HG03060 (cell line): ENCODE measurements at regions not wholly inside any gene's neighbourhood (a gene's known extent, or its start where the extent isn't known, plus 50 kb on each side); places are given as distances from the start of the nearest gene placed in this dataset.

Experiments
- ATAC-seq: cut with Tn5 transposase; IDR thresholded peaks from one replicate; pipeline ENCODE4 v1.9.1; 2021; ENCODE audit warnings: low read depth, moderate number of reproducible peaks; ENCODE audit not compliant: unreplicated experiment

- no peak for ATAC-seq
Measured at GRCh38 chr9:82532504-82533180, 530.3 kb downstream of the RASEF start.

- no peak for ATAC-seq
Measured at GRCh38 chr9:82535432-82535998, 527.4 kb downstream of the RASEF start.

GRCh38 chr9:82538634-82539033, 524.3 kb downstream of the RASEF start:
- no peak for ATAC-seq

- no peak for ATAC-seq
Measured at GRCh38 chr9:82539146-82539545, 523.8 kb downstream of the RASEF start.

- ATAC-seq = no peak
Measured at GRCh38 chr9:82539856-82540579, 522.9 kb downstream of the RASEF start.

- no peak for ATAC-seq
Measured at GRCh38 chr9:82543726-82544125, 519.2 kb downstream of the RASEF start.

- no peak for ATAC-seq
Measured at GRCh38 chr9:82546136-82546535, 516.8 kb downstream of the RASEF start.

GRCh38 chr9:82547995-82548394, 514.9 kb downstream of the RASEF start:
- ATAC-seq = no peak

- no peak for ATAC-seq
Measured at GRCh38 chr9:82549174-82549821, 513.6 kb downstream of the RASEF start.

GRCh38 chr9:82552784-82553183, 510.2 kb downstream of the RASEF start:
- no peak for ATAC-seq

GRCh38 chr9:82553654-82554366, 509.1 kb downstream of the RASEF start:
- no peak for ATAC-seq

GRCh38 chr9:82554381-82554780, 508.6 kb downstream of the RASEF start:
- no peak for ATAC-seq

- no peak for ATAC-seq
Measured at GRCh38 chr9:82555031-82555430, 507.9 kb downstream of the RASEF start.

- ATAC-seq = no peak
Measured at GRCh38 chr9:82555431-82556051, 507.4 kb downstream of the RASEF start.

- ATAC-seq = no peak
Measured at GRCh38 chr9:82558346-82558745, 504.6 kb downstream of the RASEF start.

GRCh38 chr9:82558855-82559630, 503.9 kb downstream of the RASEF start:
- ATAC-seq = no peak

GRCh38 chr9:82560036-82560435, 502.9 kb downstream of the RASEF start:
- no peak for ATAC-seq

- no peak for ATAC-seq
Measured at GRCh38 chr9:82560457-82560904, 502.5 kb downstream of the RASEF start.

GRCh38 chr9:82563094-82563493, 499.8 kb downstream of the RASEF start:
- ATAC-seq = no peak
